ENCODE measurements at regions not wholly inside any gene's neighbourhood (a gene's known extent, or its start where the extent isn't known, plus 50 kb on each side); places are given as distances from the start of the nearest gene placed in this dataset.

GRCh38 chr19:46919324-46919723, 58.5 kb downstream of the ARHGAP35 start:
- intact Hi-C loops (cut with DNase I), result no loop called here
- Histone ChIP-seq H3K4me1 (peaks cover 39% of the 10 kb centered on the region), H3K27me3 (no peaks in the 10 kb centered on the region), H3K9me3 (no peaks in the 10 kb centered on the region), H3K27ac (no peak overlapping the region), H3K4me3 (no peak overlapping the region), H3K36me3 (peaks cover 0 to 16% of the 10 kb centered on the region in 2 donors)
- no peak for DNase-seq (ENCODE audit: extremely low spot score in 2 of 2)
- TF ChIP-seq, protein P1, sequence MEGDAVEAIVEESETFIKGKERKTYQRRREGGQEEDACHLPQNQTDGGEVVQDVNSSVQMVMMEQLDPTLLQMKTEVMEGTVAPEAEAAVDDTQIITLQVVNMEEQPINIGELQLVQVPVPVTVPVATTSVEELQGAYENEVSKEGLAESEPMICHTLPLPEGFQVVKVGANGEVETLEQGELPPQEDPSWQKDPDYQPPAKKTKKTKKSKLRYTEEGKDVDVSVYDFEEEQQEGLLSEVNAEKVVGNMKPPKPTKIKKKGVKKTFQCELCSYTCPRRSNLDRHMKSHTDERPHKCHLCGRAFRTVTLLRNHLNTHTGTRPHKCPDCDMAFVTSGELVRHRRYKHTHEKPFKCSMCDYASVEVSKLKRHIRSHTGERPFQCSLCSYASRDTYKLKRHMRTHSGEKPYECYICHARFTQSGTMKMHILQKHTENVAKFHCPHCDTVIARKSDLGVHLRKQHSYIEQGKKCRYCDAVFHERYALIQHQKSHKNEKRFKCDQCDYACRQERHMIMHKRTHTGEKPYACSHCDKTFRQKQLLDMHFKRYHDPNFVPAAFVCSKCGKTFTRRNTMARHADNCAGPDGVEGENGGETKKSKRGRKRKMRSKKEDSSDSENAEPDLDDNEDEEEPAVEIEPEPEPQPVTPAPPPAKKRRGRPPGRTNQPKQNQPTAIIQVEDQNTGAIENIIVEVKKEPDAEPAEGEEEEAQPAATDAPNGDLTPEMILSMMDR (IDR thresholded peaks at IDR 0.05), result no peak
- TF ChIP-seq POLR2AphosphoS5 (IDR thresholded peaks at IDR 0.05; ENCODE audit: insufficient read depth in 1 of 2, low read depth in 1 of 2) (no peak), POLR2A (IDR thresholded peaks at IDR 0.05) (no peak)

- intact Hi-C loops (cut with DNase I), result loop anchor here (10.0 kb wide), 1 partner anchor 54 kb away; no protein-coding TSS in a partner anchor
- Histone ChIP-seq H3K27me3 (no peaks in the 10 kb centered on the region), H3K9me3 (no peaks in the 10 kb centered on the region), H3K4me1 (peaks cover 39% of the 10 kb centered on the region), H3K27ac (no peak overlapping the region), H3K36me3 (peaks cover 0 to 16% of the 10 kb centered on the region in 2 donors), H3K4me3 (no peak overlapping the region)
- no peak for DNase-seq (ENCODE audit: extremely low spot score in 2 of 2)
- TF ChIP-seq POLR2A (IDR thresholded peaks at IDR 0.05) (no peak), POLR2AphosphoS5 (IDR thresholded peaks at IDR 0.05; ENCODE audit: insufficient read depth in 1 of 2, low read depth in 1 of 2) (no peak)
- TF ChIP-seq, protein P1 (IDR thresholded peaks at IDR 0.05), result no peak
Observed at GRCh38 chr19:46920362-46920761, 59.6 kb downstream of the ARHGAP35 start.

DNA sequence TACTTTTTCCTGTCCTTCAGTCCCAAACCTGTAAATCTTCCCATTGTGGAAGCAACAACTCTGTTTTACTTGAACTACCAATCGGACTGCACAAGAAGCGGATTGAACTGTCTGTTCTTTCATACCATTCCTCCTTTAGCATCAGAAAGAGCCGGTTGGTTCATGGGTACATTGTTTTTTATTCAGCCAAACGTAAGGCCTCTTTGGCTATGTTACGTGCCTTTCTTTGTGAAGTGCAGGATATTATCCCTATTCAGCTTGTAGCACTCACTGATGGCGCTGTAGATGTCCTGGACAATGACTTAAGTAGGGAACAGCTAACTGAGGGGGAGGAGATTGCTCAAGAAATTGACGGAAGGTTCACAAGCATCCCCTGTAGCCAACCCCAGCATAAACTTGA, 60.3 kb downstream of the ARHGAP35 start:
- no peak for DNase-seq (ENCODE audit: extremely low spot score in 2 of 2)
- H3K27me3 ChIP-seq, result no peaks in the 10 kb centered on the region
- TF ChIP-seq POLR2AphosphoS5 (IDR thresholded peaks at IDR 0.05; ENCODE audit: insufficient read depth in 1 of 2, low read depth in 1 of 2), result no peak
- TF ChIP-seq POLR2A (IDR thresholded peaks at IDR 0.05), result no peak
- TF ChIP-seq, protein P1 (IDR thresholded peaks at IDR 0.05), result no peak
- H3K9me3 ChIP-seq, result no peaks in the 10 kb centered on the region
- intact Hi-C loops (cut with DNase I), result loop anchor here (10.0 kb wide), 1 partner anchor 54 kb away; no protein-coding TSS in a partner anchor
- H3K27ac ChIP-seq, result no peak overlapping the region
- H3K4me3 ChIP-seq, result no peak overlapping the region
- peaks cover 39% of the 10 kb centered on the region for H3K4me1 ChIP-seq
- H3K36me3 ChIP-seq, result peaks cover 0 to 16% of the 10 kb centered on the region in 2 donors

- Histone ChIP-seq H3K9me3 (no peaks in the 10 kb centered on the region), H3K4me1 (peaks cover 51% of the 10 kb centered on the region), H3K4me3 (no peak overlapping the region), H3K27me3 (no peaks in the 10 kb centered on the region), H3K36me3 (peaks cover 0 to 16% of the 10 kb centered on the region in 2 donors), H3K27ac (no peak overlapping the region)
- intact Hi-C loops (cut with DNase I), result loop anchor here (10.0 kb wide), 1 partner anchor 52 kb away; no protein-coding TSS in a partner anchor
- TF ChIP-seq, protein P1 (IDR thresholded peaks at IDR 0.05), result no peak
- TF ChIP-seq POLR2A (IDR thresholded peaks at IDR 0.05) (no peak), POLR2AphosphoS5 (IDR thresholded peaks at IDR 0.05; ENCODE audit: insufficient read depth in 1 of 2, low read depth in 1 of 2) (no peak)
- DNase-seq (ENCODE audit: extremely low spot score in 2 of 2), result no peak
Observed at GRCh38 chr19:46922465-46922864, 61.7 kb downstream of the ARHGAP35 start.

DNA sequence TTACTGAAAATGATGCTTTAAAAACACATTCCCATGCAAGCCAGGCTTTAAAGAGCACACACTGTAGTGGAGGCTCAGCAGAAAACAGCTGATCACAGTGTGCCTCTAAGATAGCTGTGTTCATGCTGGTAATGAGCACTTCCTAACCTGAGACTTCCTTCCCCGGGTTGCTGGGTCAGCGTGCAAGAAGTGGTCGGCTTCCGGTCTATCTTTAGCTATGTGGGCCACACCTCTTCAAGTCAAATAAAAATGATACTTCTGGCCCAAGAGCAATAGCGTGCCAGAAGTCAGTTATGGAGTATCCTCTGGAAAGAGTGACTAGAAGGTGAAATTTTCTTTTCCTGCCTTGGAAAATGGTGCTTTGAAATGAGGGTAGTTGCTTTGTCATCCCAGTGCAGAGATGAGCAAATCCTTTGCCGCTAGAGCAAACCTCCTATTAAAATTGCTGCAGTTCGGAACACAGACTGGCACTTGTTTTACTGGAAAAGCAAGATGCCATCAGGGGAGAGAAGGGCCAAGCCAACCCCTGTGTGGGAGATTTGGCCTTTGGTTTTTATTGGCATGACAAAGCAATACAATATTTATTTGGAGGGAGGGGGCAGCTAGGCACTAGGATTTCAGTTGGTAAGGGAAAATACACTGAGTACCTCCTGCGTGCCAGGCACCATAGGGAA, 64.2 kb downstream of the ARHGAP35 start:
- Histone ChIP-seq H3K27me3 (no peaks in the 10 kb centered on the region), H3K4me3 (peak overlapping the region in 1 of 2 donors; percentile 1), H3K36me3 (peaks cover 0 to 9% of the 10 kb centered on the region in 2 donors), H3K9me3 (no peaks in the 10 kb centered on the region), H3K27ac (peak overlapping the region; percentile 56), H3K4me1 (peaks cover 56% of the 10 kb centered on the region)
- TF ChIP-seq POLR2A (IDR thresholded peaks at IDR 0.05) (no peak), POLR2AphosphoS5 (IDR thresholded peaks at IDR 0.05; ENCODE audit: insufficient read depth in 1 of 2, low read depth in 1 of 2) (peak in 1 of 2 donors; percentile 79)
- no peak for DNase-seq (ENCODE audit: extremely low spot score in 2 of 2)
- intact Hi-C loops (cut with DNase I), result loop anchor here (10.0 kb wide), 1 partner anchor 50 kb away; no protein-coding TSS in a partner anchor

All from vagina (tissue), 2 donors.